ENCODE measurements at regions not wholly inside any gene's neighbourhood (a gene's known extent, or its start where the extent isn't known, plus 50 kb on each side); places are given as distances from the start of the nearest gene placed in this dataset.

DNA sequence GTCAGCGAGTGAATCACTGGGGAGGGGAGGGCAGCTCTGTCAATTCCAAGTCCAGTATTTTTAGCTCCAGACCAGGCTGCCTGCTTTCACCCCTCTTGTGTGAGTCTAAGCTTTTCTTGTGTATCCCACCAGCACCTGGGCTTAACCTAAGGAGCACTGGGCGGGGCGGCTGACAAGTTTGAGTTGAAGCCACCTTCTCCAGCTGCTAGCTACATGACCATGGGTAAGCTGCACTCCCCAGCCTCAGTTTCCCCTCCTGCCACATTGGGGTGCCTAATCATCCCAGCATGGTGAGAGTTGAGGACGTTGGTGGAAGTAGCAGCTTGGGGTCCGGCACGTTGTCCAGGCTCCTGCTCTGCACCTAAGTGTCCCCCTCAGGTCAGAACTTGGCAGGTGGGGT lies 89.8 kb upstream of the PCBD1 start:
- TF ChIP-seq, protein P1, sequence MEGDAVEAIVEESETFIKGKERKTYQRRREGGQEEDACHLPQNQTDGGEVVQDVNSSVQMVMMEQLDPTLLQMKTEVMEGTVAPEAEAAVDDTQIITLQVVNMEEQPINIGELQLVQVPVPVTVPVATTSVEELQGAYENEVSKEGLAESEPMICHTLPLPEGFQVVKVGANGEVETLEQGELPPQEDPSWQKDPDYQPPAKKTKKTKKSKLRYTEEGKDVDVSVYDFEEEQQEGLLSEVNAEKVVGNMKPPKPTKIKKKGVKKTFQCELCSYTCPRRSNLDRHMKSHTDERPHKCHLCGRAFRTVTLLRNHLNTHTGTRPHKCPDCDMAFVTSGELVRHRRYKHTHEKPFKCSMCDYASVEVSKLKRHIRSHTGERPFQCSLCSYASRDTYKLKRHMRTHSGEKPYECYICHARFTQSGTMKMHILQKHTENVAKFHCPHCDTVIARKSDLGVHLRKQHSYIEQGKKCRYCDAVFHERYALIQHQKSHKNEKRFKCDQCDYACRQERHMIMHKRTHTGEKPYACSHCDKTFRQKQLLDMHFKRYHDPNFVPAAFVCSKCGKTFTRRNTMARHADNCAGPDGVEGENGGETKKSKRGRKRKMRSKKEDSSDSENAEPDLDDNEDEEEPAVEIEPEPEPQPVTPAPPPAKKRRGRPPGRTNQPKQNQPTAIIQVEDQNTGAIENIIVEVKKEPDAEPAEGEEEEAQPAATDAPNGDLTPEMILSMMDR (IDR thresholded peaks at IDR 0.05): no peak
- TF ChIP-seq EZH2 (IDR thresholded peaks at IDR 0.05; ENCODE audit: borderline replicate concordance, insufficient read depth, low read depth, low read length, poor library complexity, severe bottlenecking): no peak
